IMR-90 (cell line): ENCODE measurements at regions not wholly inside any gene's neighbourhood (a gene's known extent, or its start where the extent isn't known, plus 50 kb on each side); places are given as distances from the start of the nearest gene placed in this dataset.
A peak's percentile ranks its signal among the peaks of the same experiment; 100 is the strongest.
"Not testable (repeated sequence)": the region's sequence is repeated elsewhere in the genome, so short reads cannot be mapped to it uniquely, and the experiment has no call there.

Source experiments
- ATAC-seq: fragments of 200-7000 bp; cut with Tn5 transposase; 2 replicates; pipeline ENCODE4 v1.9.1; 2020; ENCODE audit warnings: low read depth, mild to moderate bottlenecking, moderate library complexity
- BruUV-seq: library from RNA; stranded (reverse); fragments of 400-500 nt; replicated peaks from 2 replicates; lab custom pipeline; 2021; lab: Mats Ljungman, UMichigan
- CTCF ChIA-PET: fragments of 300-600 bp; formaldehyde crosslinking; extraction: SDS; loops from one replicate; lab custom pipeline; 2021; ENCODE audit warnings: antibody characterized with exemption; lab: Yijun Ruan, JAX
- POLR2A ChIA-PET: fragments of 300-600 bp; sonication (Branson Sonifier 250); formaldehyde crosslinking; loops from one replicate; lab custom pipeline; 2022; ENCODE audit warnings: antibody characterized with exemption; ENCODE audit not compliant: unreplicated experiment; lab: Charles Lee
- DNase-seq: peaks from one replicate; pipeline ENCODE4 v3.0.0; 2013
- H2AFZ ChIP-seq: replicated peaks from 2 replicates; pipeline ENCODE3; 2013; ENCODE audit warnings: low read length, mild to moderate bottlenecking; ENCODE audit not compliant: poor library complexity
- H2AK5ac ChIP-seq: 2 replicates; pipeline ENCODE4 v1.6.1; 2013; ENCODE audit warnings: low read depth, low read length, inconsistent platforms
- H2AK9ac ChIP-seq: replicated peaks from 2 replicates; pipeline ENCODE3; 2013; ENCODE audit warnings: mild to moderate bottlenecking, low read depth, low read length, moderate library complexity; ENCODE audit not compliant: poor library complexity
- H2BK120ac ChIP-seq: 2 replicates; pipeline ENCODE4 v1.6.1; 2013; ENCODE audit warnings: low read depth, low read length, inconsistent platforms
- H2BK15ac ChIP-seq: 3 replicates; pipeline ENCODE4 v1.6.1; 2013; ENCODE audit warnings: low read depth, low read length, inconsistent platforms
- H2BK20ac ChIP-seq: 2 replicates; pipeline ENCODE4 v1.6.1; 2013; ENCODE audit warnings: low read depth, mild to moderate bottlenecking, inconsistent platforms, low read length, moderate library complexity
- H2BK5ac ChIP-seq: 2 replicates; pipeline ENCODE4 v1.6.1; 2013; ENCODE audit warnings: mild to moderate bottlenecking, low read depth, low read length, inconsistent platforms; ENCODE audit not compliant: poor library complexity, severe bottlenecking
- H3K14ac ChIP-seq: replicated peaks from 2 replicates; pipeline ENCODE4 v1.6.1; 2013; ENCODE audit warnings: low read depth, low read length, inconsistent platforms
- H3K18ac ChIP-seq: 2 replicates; pipeline ENCODE4 v1.6.1; 2013; ENCODE audit warnings: low read depth, low read length, control low read depth
- H3K23ac ChIP-seq: 2 replicates; pipeline ENCODE4 v1.6.1; 2013; ENCODE audit warnings: low read depth, low read length, inconsistent platforms
- H3K27ac ChIP-seq: 2 replicates; pipeline ENCODE4 v1.5.1; 2013; ENCODE audit warnings: mild to moderate bottlenecking, control low read depth, low read length; ENCODE audit not compliant: insufficient read depth
- H3K27me3 ChIP-seq: 2 replicates; pipeline ENCODE4 v1.6.1; 2013; ENCODE audit warnings: low read length; ENCODE audit not compliant: control insufficient read depth, insufficient read depth
- H3K36me3 ChIP-seq: 2 replicates; pipeline ENCODE4 v1.6.1; 2013; ENCODE audit warnings: low read length, mixed read lengths; ENCODE audit not compliant: control insufficient read depth, insufficient read depth
- H3K4ac ChIP-seq: 2 replicates; pipeline ENCODE4 v1.6.1; 2013; ENCODE audit warnings: low read depth, low read length, inconsistent platforms
- H3K4me1 ChIP-seq: 2 replicates; pipeline ENCODE4 v1.6.1; 2013; ENCODE audit warnings: low read length, mixed read lengths; ENCODE audit not compliant: control insufficient read depth, insufficient read depth
- H3K4me2 ChIP-seq: 2 replicates; pipeline ENCODE4 v1.6.1; 2013; ENCODE audit warnings: low read depth, mild to moderate bottlenecking, control low read depth, low read length, moderate library complexity
- H3K4me3 ChIP-seq: 2 replicates; pipeline ENCODE4 v1.5.1; 2013; ENCODE audit warnings: low read depth, mild to moderate bottlenecking, control low read depth, low read length, moderate library complexity; ENCODE audit not compliant: insufficient read depth
- H3K56ac ChIP-seq: 2 replicates; pipeline ENCODE4 v1.6.1; 2013; ENCODE audit warnings: low read length, inconsistent platforms; ENCODE audit not compliant: insufficient read depth; ENCODE audit errors: extremely low read depth
- H3K79me1 ChIP-seq, 2 experiments: 2 replicates each; pipeline ENCODE4 v1.6.1; 2013; ENCODE audit warnings: low read length in 2 of 2, inconsistent platforms in 1 of 2, low read depth in 1 of 2
- H3K9ac ChIP-seq: 2 replicates; pipeline ENCODE4 v1.6.1; 2013; ENCODE audit warnings: low read depth, low read length, control low read depth
- H3K9me1 ChIP-seq: 2 replicates; pipeline ENCODE4 v1.6.1; 2013; ENCODE audit warnings: low read length, inconsistent platforms; ENCODE audit not compliant: insufficient read depth
- H3K9me3 ChIP-seq: 2 replicates; pipeline ENCODE4 v1.6.1; 2013; ENCODE audit warnings: low read length; ENCODE audit not compliant: control insufficient read depth, insufficient read depth
- H4K20me1 ChIP-seq: 2 replicates; pipeline ENCODE4 v1.6.1; 2013; ENCODE audit warnings: low read length, inconsistent platforms; ENCODE audit not compliant: insufficient read depth
- H4K5ac ChIP-seq: 2 replicates; pipeline ENCODE4 v1.6.1; 2013; ENCODE audit warnings: mild to moderate bottlenecking, low read depth, low read length, control low read depth
- H4K8ac ChIP-seq, 2 experiments: 2 replicates each; pipeline ENCODE4 v1.6.1; 2013; ENCODE audit warnings: low read depth in 2 of 2, low read length in 2 of 2, control low read depth in 1 of 2, inconsistent platforms in 1 of 2
- H4K91ac ChIP-seq: 2 replicates; pipeline ENCODE4 v1.6.1; 2013; ENCODE audit warnings: low read depth, low read length, inconsistent platforms; ENCODE audit not compliant: insufficient read depth
- CEBPB ChIP-seq: IDR thresholded peaks from 2 replicates; pipeline ENCODE4 v1.6.1; 2012; ENCODE audit warnings: low read depth, low read length, improper control_type of control experiment
- FOS ChIP-seq: fragments of 150-350 bp; IDR thresholded peaks from 2 replicates; pipeline ENCODE4 v1.6.1; 2016; ENCODE audit warnings: low read depth, low read length
- MAFK ChIP-seq: IDR thresholded peaks from 2 replicates; pipeline ENCODE4 v1.6.1; 2012; ENCODE audit warnings: low read depth, low read length, improper control_type of control experiment
- MAZ ChIP-seq: IDR thresholded peaks from 2 replicates; pipeline ENCODE4 v1.6.1; 2012; ENCODE audit warnings: low read depth, mild to moderate bottlenecking, low read length, improper control_type of control experiment, moderate library complexity, borderline replicate concordance
- MXI1 ChIP-seq: IDR thresholded peaks from 2 replicates; pipeline ENCODE4 v1.6.1; 2012; ENCODE audit warnings: low read depth, mild to moderate bottlenecking, low read length, moderate library complexity, borderline replicate concordance
- NFE2L2 ChIP-seq: fragments of 150-350 bp; IDR thresholded peaks from 2 replicates; pipeline ENCODE4 v1.6.1; 2016; ENCODE audit warnings: low read depth, mild to moderate bottlenecking, low read length
- POLR2A ChIP-seq: IDR thresholded peaks from 2 replicates; pipeline ENCODE4 v1.6.1; 2012; ENCODE audit warnings: mild to moderate bottlenecking, low read depth, low read length
- RAD21 ChIP-seq: IDR thresholded peaks from 2 replicates; pipeline ENCODE4 v1.6.1; 2012; ENCODE audit warnings: low read length, improper control_type of control experiment
- RCOR1 ChIP-seq: IDR thresholded peaks from 2 replicates; pipeline ENCODE4 v1.6.1; 2012; ENCODE audit warnings: mild to moderate bottlenecking, low read length, improper control_type of control experiment; ENCODE audit not compliant: insufficient replicate concordance
- RFX5 ChIP-seq: IDR thresholded peaks from 2 replicates; pipeline ENCODE4 v1.8.0; 2012; ENCODE audit warnings: low read depth, mild to moderate bottlenecking, low read length, moderate library complexity
- SMC3 ChIP-seq: fragments of 150-350 bp; IDR thresholded peaks from 2 replicates; pipeline ENCODE4 v1.6.1; 2016; ENCODE audit warnings: low read depth, mild to moderate bottlenecking, antibody characterized with exemption, low read length, moderate library complexity
- WGBS, 2 experiments: methylation state at CpG; one replicate each; pipeline versions ENCODE4 v1.1.5 to v1.1.7; 2013; ENCODE audit warnings: missing lambda C conversion rate in 2 of 2; ENCODE audit not compliant: insufficient read length in 1 of 2; ENCODE audit errors: extremely low coverage in 2 of 2; 5-methylcytosine and 5-hydroxymethylcytosine counted together
- dilution Hi-C: fragments of 300-500 bp; cut with HindIII; formaldehyde crosslinking; loops from one replicate; pipeline ENCODE4 v1.14.3; 2018; ENCODE audit warnings: low sequenced_read_pairs; ENCODE audit not compliant: unreplicated experiment
- in situ Hi-C: fragments of 300-500 bp; cut with MboI; formaldehyde crosslinking; loops from 3 replicates; pipeline ENCODE4 v1.14.3; 2019; ENCODE audit warnings: low sequenced_read_pairs, inconsistent platforms, mixed read lengths
- intact Hi-C: fragments of 100-400 bp; cut with micrococcal nuclease; formaldehyde crosslinking; loops from 2 replicates; pipeline ENCODE4 v1.10.0; 2022
- TF ChIP-seq, protein P1 (sequence below): fragments of 150-350 bp; IDR thresholded peaks from 2 replicates; pipeline ENCODE4 v1.6.1; 2017; ENCODE audit warnings: mild to moderate bottlenecking, antibody characterized with exemption, low read length, low read depth
- TF ChIP-seq, protein P2 (sequence below): fragments of 150-350 bp; IDR thresholded peaks from 2 replicates; pipeline ENCODE4 v1.6.1; 2016; ENCODE audit warnings: low read depth, mild to moderate bottlenecking, low read length, moderate library complexity, borderline replicate concordance

DNA sequence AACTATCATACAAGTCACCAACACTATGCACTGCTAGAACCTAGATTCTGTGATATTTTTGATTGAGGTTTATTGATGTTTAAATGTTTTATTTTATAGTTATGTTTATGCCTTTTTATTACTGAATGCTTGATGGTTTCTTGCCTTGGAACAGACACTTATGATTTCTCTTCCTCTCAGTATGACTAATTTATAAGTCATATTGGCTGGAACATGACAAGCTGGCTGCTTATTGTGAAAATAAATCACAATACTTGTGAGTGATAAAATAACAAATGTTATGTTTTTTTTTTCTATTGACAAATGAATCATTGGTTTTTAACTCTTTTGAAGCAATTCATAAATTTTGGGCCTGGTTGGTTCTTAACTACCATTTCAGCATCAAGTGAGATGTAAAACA is 142.0 kb upstream of the MALRD1 start:
- dilution Hi-C loops, result no loop called here
- CTCF ChIA-PET, result interaction anchor here (0.5 kb wide), 1 partner anchor 201 kb away, joined by 3 read pairs; no protein-coding TSS in a partner anchor
- BruUV-seq, result no TSS peak

DNA sequence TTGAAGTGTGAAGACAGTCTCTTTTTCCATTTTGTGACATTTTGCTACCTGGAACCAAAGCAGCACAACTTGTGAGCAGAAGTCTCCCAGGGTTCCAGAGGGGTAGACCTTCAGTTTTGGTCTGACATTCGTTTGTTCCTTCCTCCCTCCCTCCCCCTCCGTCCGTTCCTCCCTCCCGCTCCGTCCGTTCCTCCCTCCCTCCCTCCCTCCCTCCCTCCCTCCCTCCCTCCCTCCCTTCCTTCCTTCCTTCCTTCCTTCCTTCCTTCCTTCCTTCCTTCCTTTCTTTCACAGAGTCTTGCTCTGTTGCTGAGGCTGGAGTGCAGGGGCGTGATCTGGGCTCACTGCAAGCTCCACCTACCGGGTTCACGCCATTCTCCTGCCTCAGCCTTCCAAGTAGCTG is 131.2 kb upstream of the MALRD1 start:
- H3K56ac ChIP-seq, H4K5ac ChIP-seq, H3K9ac ChIP-seq, in situ Hi-C loops, H3K79me1 ChIP-seq, H3K4me1 ChIP-seq, H2AFZ ChIP-seq, H3K9me3 ChIP-seq, H3K4me3 ChIP-seq, BruUV-seq, H3K9me1 ChIP-seq, H3K23ac ChIP-seq, H3K27me3 ChIP-seq, CTCF ChIA-PET, ATAC-seq, POLR2A ChIA-PET, intact Hi-C loops, H3K36me3 ChIP-seq, H4K8ac ChIP-seq, H4K20me1 ChIP-seq, H3K4me2 ChIP-seq, H3K18ac ChIP-seq, H4K91ac ChIP-seq, H2AK9ac ChIP-seq, H3K27ac ChIP-seq, DNase-seq, H2BK5ac ChIP-seq, dilution Hi-C loops: not testable (repeated sequence)
- H3K4ac ChIP-seq, result peak overlapping the region; percentile 8
- H2BK20ac ChIP-seq, result peak overlapping the region; percentile 86
- no CpG with 5 or more reads among the region's 9 CpGs for WGBS, 2 experiments
- H2BK120ac ChIP-seq, result peak overlapping the region; percentile 42
- peak overlapping the region; percentile 76 for H3K14ac ChIP-seq
- H2AK5ac ChIP-seq, result peak overlapping the region; percentile 0; the same call in 1 of the 2 replicates
- H2BK15ac ChIP-seq, result peak overlapping the region; percentile 56; the same call in 1 of the 3 replicates

More for the DNA sequence above, 142.0 kb upstream of the MALRD1 start:
- POLR2A ChIA-PET, result no interaction called here
- Histone ChIP-seq H4K8ac (no peak overlapping the region), H4K5ac (no peak overlapping the region), H4K20me1 (no peaks in the 10 kb centered on the region), H3K14ac (no peak overlapping the region), H3K27ac (no peak overlapping the region), H2BK120ac (no peak overlapping the region), H3K4me1 (no peaks in the 10 kb centered on the region), H3K56ac (no peak overlapping the region), H2AFZ (no peak overlapping the region), H2BK5ac (no peak overlapping the region), H3K23ac (no peak overlapping the region), H3K18ac (no peak overlapping the region), H3K9ac (no peak overlapping the region), H3K4ac (no peak overlapping the region), H3K9me3 (no peaks in the 10 kb centered on the region), H3K9me1 (no peaks in the 10 kb centered on the region), H3K36me3 (no peaks in the 10 kb centered on the region), H3K27me3 (no peaks in the 10 kb centered on the region), H2BK20ac (no peak overlapping the region), H3K79me1 (no peaks in the 10 kb centered on the region), H2AK5ac (no peak overlapping the region), H4K91ac (no peak overlapping the region), H2AK9ac (no peak overlapping the region), H2BK15ac (no peak overlapping the region), H3K4me3 (no peak overlapping the region), H3K4me2 (no peak overlapping the region)
- ATAC-seq (no peak), DNase-seq (peak; percentile 6)
- intact Hi-C loops (no loop called here), in situ Hi-C loops (no loop called here)
- TF ChIP-seq RCOR1 (no peak), MAZ (no peak), FOS (no peak), POLR2A (no peak), MXI1 (no peak), RAD21 (no peak), SMC3 (no peak), CEBPB (no peak), MAFK (no peak), NFE2L2 (no peak), RFX5 (no peak)
- TF ChIP-seq, protein P1, sequence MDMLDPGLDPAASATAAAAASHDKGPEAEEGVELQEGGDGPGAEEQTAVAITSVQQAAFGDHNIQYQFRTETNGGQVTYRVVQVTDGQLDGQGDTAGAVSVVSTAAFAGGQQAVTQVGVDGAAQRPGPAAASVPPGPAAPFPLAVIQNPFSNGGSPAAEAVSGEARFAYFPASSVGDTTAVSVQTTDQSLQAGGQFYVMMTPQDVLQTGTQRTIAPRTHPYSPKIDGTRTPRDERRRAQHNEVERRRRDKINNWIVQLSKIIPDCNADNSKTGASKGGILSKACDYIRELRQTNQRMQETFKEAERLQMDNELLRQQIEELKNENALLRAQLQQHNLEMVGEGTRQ, result no peak
- TF ChIP-seq, protein P2, sequence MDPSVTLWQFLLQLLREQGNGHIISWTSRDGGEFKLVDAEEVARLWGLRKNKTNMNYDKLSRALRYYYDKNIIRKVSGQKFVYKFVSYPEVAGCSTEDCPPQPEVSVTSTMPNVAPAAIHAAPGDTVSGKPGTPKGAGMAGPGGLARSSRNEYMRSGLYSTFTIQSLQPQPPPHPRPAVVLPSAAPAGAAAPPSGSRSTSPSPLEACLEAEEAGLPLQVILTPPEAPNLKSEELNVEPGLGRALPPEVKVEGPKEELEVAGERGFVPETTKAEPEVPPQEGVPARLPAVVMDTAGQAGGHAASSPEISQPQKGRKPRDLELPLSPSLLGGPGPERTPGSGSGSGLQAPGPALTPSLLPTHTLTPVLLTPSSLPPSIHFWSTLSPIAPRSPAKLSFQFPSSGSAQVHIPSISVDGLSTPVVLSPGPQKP, result no peak
